Ammon's horn (tissue), 1 donor: ENCODE measurements at regions not wholly inside any gene's neighbourhood (a gene's known extent, or its start where the extent isn't known, plus 50 kb on each side); places are given as distances from the start of the nearest gene placed in this dataset.
A peak's percentile ranks its signal among the peaks of the same experiment; 100 is the strongest.
"Not testable (repeated sequence)": the region's sequence is repeated elsewhere in the genome, so short reads cannot be mapped to it uniquely, and the experiment has no call there.

Experiments used
- DNase-seq: peaks from one replicate; pipeline ENCODE4 v3.0.0-alpha.2; 2016; ENCODE audit warnings: low spot score

GRCh38 chr7:137110091-137110509 lies 233.4 kb downstream of the PTN start:
- DNase-seq = no peak

- DNase-seq = not testable (repeated sequence)
Observed at GRCh38 chr7:137107802-137108201, 235.7 kb downstream of the PTN start.

GRCh38 chr7:137103526-137103925 lies 235.1 kb downstream of the CHRM2 start:
- DNase-seq = not testable (repeated sequence)

- DNase-seq = no peak
Observed at GRCh38 chr7:137097111-137097510, 228.7 kb downstream of the CHRM2 start.

GRCh38 chr7:137096607-137097006 lies 228.2 kb downstream of the CHRM2 start:
- no peak for DNase-seq

- DNase-seq = no peak
Observed at GRCh38 chr7:137093198-137093597, 224.7 kb downstream of the CHRM2 start.

GRCh38 chr7:137091396-137091795 lies 222.9 kb downstream of the CHRM2 start:
- no peak for DNase-seq

- DNase-seq = no peak
Observed at GRCh38 chr7:137086896-137087295, 218.4 kb downstream of the CHRM2 start.

GRCh38 chr7:137084607-137085380 lies 216.3 kb downstream of the CHRM2 start:
- peak; percentile 54 for DNase-seq

GRCh38 chr7:137082391-137082790 lies 213.9 kb downstream of the CHRM2 start:
- DNase-seq = no peak

- DNase-seq = peak; percentile 79
Observed at GRCh38 chr7:137081321-137082093, 213.1 kb downstream of the CHRM2 start.

GRCh38 chr7:137080516-137081203 lies 212.2 kb downstream of the CHRM2 start:
- no peak for DNase-seq

- no peak for DNase-seq
Observed at GRCh38 chr7:137078781-137079180, 210.3 kb downstream of the CHRM2 start.

GRCh38 chr7:137074391-137075030 lies 206.1 kb downstream of the CHRM2 start:
- no peak for DNase-seq

GRCh38 chr7:137073571-137074325 lies 205.3 kb downstream of the CHRM2 start:
- DNase-seq = no peak
